ENCODE measurements at regions not wholly inside any gene's neighbourhood (a gene's known extent, or its start where the extent isn't known, plus 50 kb on each side); places are given as distances from the start of the nearest gene placed in this dataset.

- Histone ChIP-seq H3K36me3 (no peaks in the 10 kb centered on the region), H3K4me1 (no peaks in the 10 kb centered on the region), H3K9me3 (no peaks in the 10 kb centered on the region), H3K27ac (no peak overlapping the region), H3K4me3 (no peak overlapping the region), H3K27me3 (no peaks in the 10 kb centered on the region)
- DNase-seq: no peak
- TF ChIP-seq, protein P1, sequence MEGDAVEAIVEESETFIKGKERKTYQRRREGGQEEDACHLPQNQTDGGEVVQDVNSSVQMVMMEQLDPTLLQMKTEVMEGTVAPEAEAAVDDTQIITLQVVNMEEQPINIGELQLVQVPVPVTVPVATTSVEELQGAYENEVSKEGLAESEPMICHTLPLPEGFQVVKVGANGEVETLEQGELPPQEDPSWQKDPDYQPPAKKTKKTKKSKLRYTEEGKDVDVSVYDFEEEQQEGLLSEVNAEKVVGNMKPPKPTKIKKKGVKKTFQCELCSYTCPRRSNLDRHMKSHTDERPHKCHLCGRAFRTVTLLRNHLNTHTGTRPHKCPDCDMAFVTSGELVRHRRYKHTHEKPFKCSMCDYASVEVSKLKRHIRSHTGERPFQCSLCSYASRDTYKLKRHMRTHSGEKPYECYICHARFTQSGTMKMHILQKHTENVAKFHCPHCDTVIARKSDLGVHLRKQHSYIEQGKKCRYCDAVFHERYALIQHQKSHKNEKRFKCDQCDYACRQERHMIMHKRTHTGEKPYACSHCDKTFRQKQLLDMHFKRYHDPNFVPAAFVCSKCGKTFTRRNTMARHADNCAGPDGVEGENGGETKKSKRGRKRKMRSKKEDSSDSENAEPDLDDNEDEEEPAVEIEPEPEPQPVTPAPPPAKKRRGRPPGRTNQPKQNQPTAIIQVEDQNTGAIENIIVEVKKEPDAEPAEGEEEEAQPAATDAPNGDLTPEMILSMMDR (IDR thresholded peaks at IDR 0.05): no peak
- TF ChIP-seq POLR2A (IDR thresholded peaks at IDR 0.05): no peak
- 46% methylated on average over 3 of the region's 3 CpGs for WGBS (ENCODE audit: insufficient coverage, low coverage, low lambda C conversion rate, missing lambda C conversion rate)
- no peak for ATAC-seq
- intact Hi-C loops (cut with DNase I): no loop called here
Measured at GRCh38 chr3:63150880-63151279, 127.2 kb upstream of the SYNPR start.

DNA sequence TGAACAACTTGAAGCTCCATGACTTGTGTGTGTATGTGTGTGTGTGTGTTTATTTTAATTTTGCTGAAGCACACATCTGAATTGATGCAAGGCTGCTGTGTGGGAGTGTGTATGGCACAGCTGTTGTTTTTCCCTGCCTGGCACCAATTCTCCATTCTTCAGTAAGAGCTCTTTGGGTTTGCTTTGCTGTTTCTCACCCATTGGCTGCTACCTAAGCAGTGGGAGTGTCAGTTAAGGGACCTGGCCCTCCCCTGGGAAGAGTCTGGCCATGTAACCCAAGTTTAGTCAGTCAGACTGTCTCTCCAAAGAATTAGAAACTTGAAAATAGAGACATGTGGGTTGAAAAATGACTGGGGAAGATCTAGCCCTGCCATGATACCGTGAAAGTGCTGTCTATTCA, 126.2 kb upstream of the SYNPR start:
- intact Hi-C loops (cut with DNase I): no loop called here
- ATAC-seq: no peak

DNA sequence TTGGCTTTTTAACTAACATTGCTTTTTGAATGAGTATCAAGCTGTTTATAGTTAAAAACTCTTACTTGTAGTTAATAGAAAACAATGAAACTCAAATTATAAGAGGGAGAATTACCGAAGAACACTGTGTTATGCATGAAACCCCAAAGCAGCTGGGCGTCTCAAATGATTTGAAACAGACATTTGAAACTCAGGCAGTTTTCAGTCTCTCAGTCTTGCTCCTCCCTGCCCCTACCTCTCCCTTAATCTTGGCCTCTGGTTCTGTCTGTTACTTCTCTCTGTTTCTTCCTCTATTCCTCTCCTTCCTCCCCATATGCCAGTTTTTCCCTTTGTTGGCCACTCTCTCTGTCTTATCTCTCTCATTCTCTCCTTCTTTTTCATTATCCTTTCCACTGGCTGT, 118.3 kb upstream of the SYNPR start:
- Histone ChIP-seq H3K27ac (no peak overlapping the region), H3K27me3 (no peaks in the 10 kb centered on the region), H3K4me1 (no peaks in the 10 kb centered on the region), H3K4me3 (no peak overlapping the region), H3K9me3 (no peaks in the 10 kb centered on the region), H3K36me3 (no peaks in the 10 kb centered on the region)
- intact Hi-C loops (cut with DNase I): no loop called here
- 54% methylated on average over 2 of the region's 2 CpGs for WGBS (ENCODE audit: insufficient coverage, low coverage, low lambda C conversion rate, missing lambda C conversion rate)
- DNase-seq (no peak), ATAC-seq (no peak)
- TF ChIP-seq, protein P1 (IDR thresholded peaks at IDR 0.05): no peak
- TF ChIP-seq POLR2A (IDR thresholded peaks at IDR 0.05): no peak

More for the DNA sequence above, 126.2 kb upstream of the SYNPR start:
- H3K27ac ChIP-seq: no peak overlapping the region
- WGBS (ENCODE audit: insufficient coverage, low coverage, low lambda C conversion rate, missing lambda C conversion rate): 46% methylated on average over 1 of the region's 1 CpG
- no peaks in the 10 kb centered on the region for H3K36me3 ChIP-seq
- no peaks in the 10 kb centered on the region for H3K9me3 ChIP-seq
- no peak overlapping the region for H3K4me3 ChIP-seq
- H3K27me3 ChIP-seq: no peaks in the 10 kb centered on the region
- TF ChIP-seq POLR2A (IDR thresholded peaks at IDR 0.05): no peak
- TF ChIP-seq, protein P1 (IDR thresholded peaks at IDR 0.05): no peak
- DNase-seq: no peak
- no peaks in the 10 kb centered on the region for H3K4me1 ChIP-seq

GRCh38 chr3:63167113-63167512, 111.0 kb upstream of the SYNPR start:
- no peaks in the 10 kb centered on the region for H3K4me1 ChIP-seq
- 67% methylated on average over 1 of the region's 4 CpGs for WGBS (ENCODE audit: insufficient coverage, low coverage, low lambda C conversion rate, missing lambda C conversion rate)
- TF ChIP-seq, protein P1 (IDR thresholded peaks at IDR 0.05): no peak
- TF ChIP-seq POLR2A (IDR thresholded peaks at IDR 0.05): no peak
- DNase-seq: no peak
- H3K27me3 ChIP-seq: no peaks in the 10 kb centered on the region
- ATAC-seq: no peak
- no peak overlapping the region for H3K27ac ChIP-seq
- H3K9me3 ChIP-seq: no peaks in the 10 kb centered on the region
- intact Hi-C loops (cut with DNase I): no loop called here
- H3K36me3 ChIP-seq: no peaks in the 10 kb centered on the region
- H3K4me3 ChIP-seq: no peak overlapping the region

DNA sequence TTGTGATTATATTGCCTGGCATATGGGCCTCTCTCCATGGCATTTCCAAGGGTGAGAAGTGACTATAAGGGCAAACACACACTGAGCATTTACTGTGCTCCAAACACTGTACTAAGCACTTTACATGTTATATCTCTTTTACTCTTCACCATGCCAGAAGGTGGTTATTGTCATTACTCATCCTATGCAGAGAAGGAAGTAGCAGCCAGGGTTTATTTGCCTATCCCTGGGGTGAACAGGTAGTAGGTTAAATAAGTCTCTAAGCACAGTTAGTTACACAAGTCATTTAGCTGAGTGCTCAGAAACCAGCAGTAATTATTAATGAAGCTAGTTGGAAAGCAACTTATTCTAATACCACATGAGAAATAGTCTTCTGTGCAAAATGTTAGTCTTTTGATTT, 109.9 kb upstream of the SYNPR start:
- no peak for ATAC-seq

More for the DNA sequence above, 109.9 kb upstream of the SYNPR start:
- no peak overlapping the region for H3K4me3 ChIP-seq
- intact Hi-C loops (cut with DNase I): no loop called here
- no peaks in the 10 kb centered on the region for H3K36me3 ChIP-seq
- no peaks in the 10 kb centered on the region for H3K9me3 ChIP-seq
- no peak for DNase-seq
- no peak for TF ChIP-seq POLR2A (IDR thresholded peaks at IDR 0.05)
- TF ChIP-seq, protein P1 (IDR thresholded peaks at IDR 0.05): no peak
- no peaks in the 10 kb centered on the region for H3K27me3 ChIP-seq
- H3K27ac ChIP-seq: no peak overlapping the region
- no peaks in the 10 kb centered on the region for H3K4me1 ChIP-seq
